Adrenal gland (tissue), 5 donors: ENCODE measurements at regions not wholly inside any gene's neighbourhood (a gene's known extent, or its start where the extent isn't known, plus 50 kb on each side); places are given as distances from the start of the nearest gene placed in this dataset.

Source experiments
- POLR2A ChIP-seq, 2 donors: fragments of 450-650 bp; IDR thresholded peaks; one replicate each; pipeline ENCODE4 v1.6.1; 2017; ENCODE audit warnings: antibody characterized with exemption in 2 of 2, mild to moderate bottlenecking in 2 of 2, moderate library complexity in 1 of 2
- TF ChIP-seq, protein P1 (sequence below), 6 experiments: fragments of 450-650 bp in 4 of 6; fragments of 200-600 bp in 2 of 6; sonication (generic) in 1 of 6; IDR thresholded peaks; 1 replicate in 5 of 6; 2 replicates in 1 of 6; pipeline versions ENCODE4 v1.5.1 to v1.8.0; 2016 to 2021; ENCODE audit warnings: antibody characterized with exemption in 6 of 6, mild to moderate bottlenecking in 2 of 6, moderate library complexity in 1 of 6
- donor health status: DM: no; HTN: no; CAD: no.

DNA sequence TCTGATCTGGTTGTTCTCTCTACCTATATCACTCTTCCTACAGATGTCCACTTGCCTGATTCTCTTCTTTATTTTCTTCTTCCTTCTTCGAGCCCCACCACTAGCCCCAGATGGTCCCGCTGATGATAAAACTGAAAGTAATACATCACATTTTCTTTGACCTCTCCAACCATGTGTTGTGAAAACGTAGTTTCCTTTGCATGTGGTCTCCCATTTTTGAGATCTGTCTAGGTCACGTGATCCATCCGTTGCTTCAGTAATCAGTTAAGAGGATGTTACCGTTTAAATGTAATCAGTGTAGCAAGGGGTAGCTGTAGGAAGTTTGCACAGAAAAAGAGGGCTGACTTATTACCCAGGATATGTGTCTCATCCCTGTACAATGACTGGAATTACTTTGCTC lies 426.3 kb upstream of the TLE4 start:
- TF ChIP-seq, protein P1, sequence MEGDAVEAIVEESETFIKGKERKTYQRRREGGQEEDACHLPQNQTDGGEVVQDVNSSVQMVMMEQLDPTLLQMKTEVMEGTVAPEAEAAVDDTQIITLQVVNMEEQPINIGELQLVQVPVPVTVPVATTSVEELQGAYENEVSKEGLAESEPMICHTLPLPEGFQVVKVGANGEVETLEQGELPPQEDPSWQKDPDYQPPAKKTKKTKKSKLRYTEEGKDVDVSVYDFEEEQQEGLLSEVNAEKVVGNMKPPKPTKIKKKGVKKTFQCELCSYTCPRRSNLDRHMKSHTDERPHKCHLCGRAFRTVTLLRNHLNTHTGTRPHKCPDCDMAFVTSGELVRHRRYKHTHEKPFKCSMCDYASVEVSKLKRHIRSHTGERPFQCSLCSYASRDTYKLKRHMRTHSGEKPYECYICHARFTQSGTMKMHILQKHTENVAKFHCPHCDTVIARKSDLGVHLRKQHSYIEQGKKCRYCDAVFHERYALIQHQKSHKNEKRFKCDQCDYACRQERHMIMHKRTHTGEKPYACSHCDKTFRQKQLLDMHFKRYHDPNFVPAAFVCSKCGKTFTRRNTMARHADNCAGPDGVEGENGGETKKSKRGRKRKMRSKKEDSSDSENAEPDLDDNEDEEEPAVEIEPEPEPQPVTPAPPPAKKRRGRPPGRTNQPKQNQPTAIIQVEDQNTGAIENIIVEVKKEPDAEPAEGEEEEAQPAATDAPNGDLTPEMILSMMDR (IDR thresholded peaks at IDR 0.05): no peak
- TF ChIP-seq POLR2A (IDR thresholded peaks at IDR 0.05): no peak
